ENCODE measurements at regions not wholly inside any gene's neighbourhood (a gene's known extent, or its start where the extent isn't known, plus 50 kb on each side); places are given as distances from the start of the nearest gene placed in this dataset.

DNA sequence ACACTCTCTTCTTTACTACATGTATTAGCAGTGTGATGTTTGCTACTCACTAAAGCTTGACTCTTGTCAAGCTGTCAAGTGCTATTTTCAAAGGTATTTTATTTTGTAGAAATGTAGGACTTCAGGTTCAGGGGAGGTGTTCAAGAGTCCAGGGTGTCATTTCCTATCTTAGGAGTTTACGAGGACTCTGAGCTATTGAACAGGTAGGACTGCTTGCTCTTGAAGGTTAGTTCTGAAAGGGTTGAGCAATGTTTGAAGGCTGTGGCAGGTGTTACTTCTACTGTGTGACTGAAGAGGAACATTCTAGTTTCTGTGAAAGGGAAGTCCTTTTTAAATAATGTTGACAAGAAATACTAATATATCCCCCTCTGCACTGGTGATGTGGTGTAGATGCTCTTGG, 1151.2 kb downstream of the PDHA2 start:
- no peak overlapping the region for H3K4me2 ChIP-seq (ENCODE audit: low read length)
- no peaks in the 10 kb centered on the region for H3F3A ChIP-seq (ENCODE audit: insufficient read depth, low read length)
- no peaks in the 10 kb centered on the region for H3K36me3 ChIP-seq (ENCODE audit: insufficient read depth, low read length)
- no peak for TF ChIP-seq EZH2 (IDR thresholded peaks at IDR 0.05; ENCODE audit: borderline replicate concordance, low read length)
- TF ChIP-seq, protein P1, sequence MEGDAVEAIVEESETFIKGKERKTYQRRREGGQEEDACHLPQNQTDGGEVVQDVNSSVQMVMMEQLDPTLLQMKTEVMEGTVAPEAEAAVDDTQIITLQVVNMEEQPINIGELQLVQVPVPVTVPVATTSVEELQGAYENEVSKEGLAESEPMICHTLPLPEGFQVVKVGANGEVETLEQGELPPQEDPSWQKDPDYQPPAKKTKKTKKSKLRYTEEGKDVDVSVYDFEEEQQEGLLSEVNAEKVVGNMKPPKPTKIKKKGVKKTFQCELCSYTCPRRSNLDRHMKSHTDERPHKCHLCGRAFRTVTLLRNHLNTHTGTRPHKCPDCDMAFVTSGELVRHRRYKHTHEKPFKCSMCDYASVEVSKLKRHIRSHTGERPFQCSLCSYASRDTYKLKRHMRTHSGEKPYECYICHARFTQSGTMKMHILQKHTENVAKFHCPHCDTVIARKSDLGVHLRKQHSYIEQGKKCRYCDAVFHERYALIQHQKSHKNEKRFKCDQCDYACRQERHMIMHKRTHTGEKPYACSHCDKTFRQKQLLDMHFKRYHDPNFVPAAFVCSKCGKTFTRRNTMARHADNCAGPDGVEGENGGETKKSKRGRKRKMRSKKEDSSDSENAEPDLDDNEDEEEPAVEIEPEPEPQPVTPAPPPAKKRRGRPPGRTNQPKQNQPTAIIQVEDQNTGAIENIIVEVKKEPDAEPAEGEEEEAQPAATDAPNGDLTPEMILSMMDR (IDR thresholded peaks at IDR 0.05; ENCODE audit: low read length) = no peak
- H3K9ac ChIP-seq (ENCODE audit: low read length) = no peak overlapping the region
- H3K9me3 ChIP-seq (ENCODE audit: low read length) = no peaks in the 10 kb centered on the region
- no peaks in the 10 kb centered on the region for H3K4me1 ChIP-seq (ENCODE audit: insufficient read depth, low read length, severe bottlenecking)
- no peak overlapping the region for H2AFZ ChIP-seq (ENCODE audit: low read length)
- H3K27me3 ChIP-seq (ENCODE audit: insufficient read depth, low read length) = no peaks in the 10 kb centered on the region
- H3K4me3 ChIP-seq (ENCODE audit: low read depth, low read length, poor library complexity, severe bottlenecking) = no peak overlapping the region
- no peaks in the 10 kb centered on the region for H4K20me1 ChIP-seq (ENCODE audit: insufficient read depth, low read length)
- H3K9me2 ChIP-seq (ENCODE audit: low read depth, low read length) = no peaks in the 10 kb centered on the region
- no peak overlapping the region for H3K27ac ChIP-seq (ENCODE audit: low read depth, low read length, poor library complexity, severe bottlenecking)
- H3K79me2 ChIP-seq (ENCODE audit: insufficient read depth, low read length) = no peaks in the 10 kb centered on the region

DNA sequence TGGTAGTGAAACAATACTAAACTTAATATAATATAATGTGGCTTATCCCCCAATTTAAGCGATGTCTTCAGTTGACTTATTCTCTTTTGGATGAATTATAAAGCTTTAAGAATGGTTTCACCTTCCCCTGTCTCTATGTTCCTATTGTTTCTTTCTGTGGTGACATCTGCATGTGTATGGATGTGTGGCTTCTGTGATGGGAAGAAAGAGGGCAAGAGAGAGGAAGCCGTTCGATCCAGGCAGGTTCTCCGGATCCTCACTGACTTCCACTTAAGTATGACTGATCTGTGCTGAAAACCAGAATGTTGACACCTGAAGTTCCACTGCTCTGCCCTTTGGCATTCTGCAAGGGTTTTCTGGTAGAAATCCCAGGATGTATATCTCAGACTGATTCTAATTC, 1150.8 kb downstream of the STPG2 start:
- Histone ChIP-seq H3K9me2 (ENCODE audit: low read depth, low read length) (no peaks in the 10 kb centered on the region), H3K79me2 (ENCODE audit: insufficient read depth, low read length) (no peaks in the 10 kb centered on the region)

DNA sequence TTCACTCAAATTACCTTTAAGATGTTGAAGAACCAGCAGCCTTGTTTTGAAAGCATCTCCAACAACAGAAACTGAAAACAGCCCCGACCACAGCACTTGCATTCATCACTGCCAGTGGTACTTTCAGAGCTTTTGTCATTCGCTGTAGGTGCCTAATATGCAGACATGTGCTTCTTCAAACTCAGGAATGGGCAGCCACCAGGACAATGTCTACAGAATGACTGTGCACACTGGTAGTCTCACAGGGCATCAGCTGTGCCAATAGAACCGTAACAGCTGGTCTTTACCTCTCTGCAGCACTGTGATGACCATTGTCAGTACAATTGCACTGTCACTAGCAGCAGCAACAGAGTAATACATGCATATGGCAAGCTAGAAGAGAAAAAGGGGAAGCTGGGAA, 1149.7 kb downstream of the STPG2 start:
- H3K4me2 ChIP-seq (ENCODE audit: low read length) = no peak overlapping the region
- H3K4me3 ChIP-seq (ENCODE audit: low read depth, low read length, poor library complexity, severe bottlenecking) = no peak overlapping the region
- TF ChIP-seq, protein P1 (IDR thresholded peaks at IDR 0.05; ENCODE audit: low read length) = no peak
- TF ChIP-seq EZH2 (IDR thresholded peaks at IDR 0.05; ENCODE audit: borderline replicate concordance, low read length) = no peak
- H3K27me3 ChIP-seq (ENCODE audit: insufficient read depth, low read length) = no peaks in the 10 kb centered on the region
- H3K9me3 ChIP-seq (ENCODE audit: low read length) = no peaks in the 10 kb centered on the region
- no peaks in the 10 kb centered on the region for H3K79me2 ChIP-seq (ENCODE audit: insufficient read depth, low read length)
- no peak overlapping the region for H2AFZ ChIP-seq (ENCODE audit: low read length)
- no peaks in the 10 kb centered on the region for H3K9me2 ChIP-seq (ENCODE audit: low read depth, low read length)
- H3K36me3 ChIP-seq (ENCODE audit: insufficient read depth, low read length) = no peaks in the 10 kb centered on the region
- H3K4me1 ChIP-seq (ENCODE audit: insufficient read depth, low read length, severe bottlenecking) = no peaks in the 10 kb centered on the region
- no peak overlapping the region for H3K9ac ChIP-seq (ENCODE audit: low read length)
- H3K27ac ChIP-seq (ENCODE audit: low read depth, low read length, poor library complexity, severe bottlenecking) = no peak overlapping the region
- H3F3A ChIP-seq (ENCODE audit: insufficient read depth, low read length) = no peaks in the 10 kb centered on the region
- H4K20me1 ChIP-seq (ENCODE audit: insufficient read depth, low read length) = no peaks in the 10 kb centered on the region

More for the DNA sequence above, 1150.8 kb downstream of the STPG2 start:
- no peak overlapping the region for H3K27ac ChIP-seq (ENCODE audit: low read depth, low read length, poor library complexity, severe bottlenecking)
- H3K36me3 ChIP-seq (ENCODE audit: insufficient read depth, low read length) = no peaks in the 10 kb centered on the region
- TF ChIP-seq, protein P1 (IDR thresholded peaks at IDR 0.05; ENCODE audit: low read length) = no peak
- TF ChIP-seq EZH2 (IDR thresholded peaks at IDR 0.05; ENCODE audit: borderline replicate concordance, low read length) = no peak
- no peaks in the 10 kb centered on the region for H3K27me3 ChIP-seq (ENCODE audit: insufficient read depth, low read length)
- no peak overlapping the region for H3K4me3 ChIP-seq (ENCODE audit: low read depth, low read length, poor library complexity, severe bottlenecking)
- no peaks in the 10 kb centered on the region for H3K9me3 ChIP-seq (ENCODE audit: low read length)
- H3K4me2 ChIP-seq (ENCODE audit: low read length) = no peak overlapping the region
- H4K20me1 ChIP-seq (ENCODE audit: insufficient read depth, low read length) = no peaks in the 10 kb centered on the region
- H3K4me1 ChIP-seq (ENCODE audit: insufficient read depth, low read length, severe bottlenecking) = no peaks in the 10 kb centered on the region
- no peak overlapping the region for H3K9ac ChIP-seq (ENCODE audit: low read length)
- no peaks in the 10 kb centered on the region for H3F3A ChIP-seq (ENCODE audit: insufficient read depth, low read length)
- no peak overlapping the region for H2AFZ ChIP-seq (ENCODE audit: low read length)
